ENCODE measurements at regions not wholly inside any gene's neighbourhood (a gene's known extent, or its start where the extent isn't known, plus 50 kb on each side); places are given as distances from the start of the nearest gene placed in this dataset.
A peak's percentile ranks its signal among the peaks of the same experiment; 100 is the strongest.

DNA sequence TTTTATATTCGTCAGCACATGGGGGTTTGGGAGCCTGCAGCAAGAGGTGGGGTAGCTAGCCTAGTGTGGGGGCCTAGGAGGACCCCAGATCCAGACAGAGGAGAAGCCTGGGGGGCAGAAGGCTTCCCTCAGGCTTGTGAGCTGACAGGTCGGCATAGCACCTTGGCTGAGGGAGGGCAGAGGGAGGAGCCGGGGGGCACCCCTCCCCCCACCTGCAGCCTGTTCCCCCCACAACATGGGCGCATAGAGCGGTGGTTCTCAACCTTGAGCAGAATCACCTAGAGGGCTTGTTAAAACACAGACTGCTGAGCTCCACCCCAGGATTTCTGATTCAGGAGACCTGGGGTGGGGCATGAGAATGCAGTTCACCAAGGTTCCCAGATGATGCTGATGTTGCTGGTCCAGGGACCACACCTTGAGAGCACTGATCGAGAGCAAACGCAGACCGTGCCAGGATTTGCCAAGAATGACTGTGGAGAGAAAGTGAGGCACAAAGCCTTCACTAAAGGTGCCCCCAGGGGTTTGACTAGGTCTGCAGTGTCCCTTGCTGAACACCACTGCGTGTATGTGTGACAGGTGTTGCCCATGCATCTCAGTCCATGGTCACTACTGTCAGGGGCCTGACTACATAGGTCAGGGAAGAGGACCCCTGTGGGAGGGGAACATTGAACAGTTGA, 163.3 kb downstream of the MACROH2A1 start:
- DNase-seq (no peak), ATAC-seq (ENCODE audit: low read depth in 2 of 2) (no peak)
- Mint-ChIP-seq H3K27me3 (peaks cover 0 to 6% (median 0%) of the 10 kb centered on the region in 3 donors), H3K27ac (no peak overlapping the region), H3K36me3 (no peaks in the 10 kb centered on the region), H3K9me3 (no peaks in the 10 kb centered on the region), H3K4me3 (no peak overlapping the region), H3K4me1 (no peaks in the 10 kb centered on the region)

DNA sequence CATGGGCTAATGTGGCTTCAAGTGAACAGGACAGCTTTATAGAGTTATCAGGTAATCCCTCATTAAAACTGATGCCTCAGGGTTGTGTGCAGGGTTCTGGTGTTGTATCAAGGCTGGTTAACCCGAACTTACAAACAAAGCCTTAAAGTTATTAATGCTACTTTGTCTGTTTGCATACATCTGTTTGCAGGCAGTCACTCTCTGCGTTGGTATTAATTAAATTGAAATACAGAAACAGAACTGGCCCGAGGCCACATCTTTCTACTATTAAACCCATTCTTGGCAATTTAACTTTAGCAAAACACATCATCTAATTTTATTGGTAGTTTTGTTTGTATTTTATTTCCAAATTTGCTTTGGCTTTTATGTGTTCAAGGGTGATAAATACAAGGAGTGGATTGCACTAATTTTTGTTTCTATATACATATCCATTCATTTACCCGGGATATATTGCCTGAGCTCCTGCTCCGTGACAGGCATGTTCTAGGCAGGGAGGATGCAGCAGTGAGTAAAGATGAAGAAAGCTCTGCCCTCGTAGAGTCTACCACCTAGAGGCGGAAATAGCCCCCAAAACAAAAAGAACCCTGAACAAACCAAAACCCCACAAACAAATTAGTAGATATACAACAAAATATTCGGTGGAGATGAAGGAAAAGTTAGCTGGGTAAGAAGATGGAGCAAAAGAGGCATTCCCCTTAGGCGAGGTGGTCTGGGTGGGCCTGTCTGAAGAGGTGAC, 164.2 kb downstream of the MACROH2A1 start:
- Mint-ChIP-seq H3K4me1 (no peaks in the 10 kb centered on the region), H3K4me3 (no peak overlapping the region), H3K27ac (no peak overlapping the region), H3K36me3 (no peaks in the 10 kb centered on the region), H3K9me3 (no peaks in the 10 kb centered on the region), H3K27me3 (peaks cover 0 to 6% (median 0%) of the 10 kb centered on the region in 3 donors)
- ATAC-seq (ENCODE audit: low read depth in 2 of 2) (no peak), DNase-seq (no peak)

DNA sequence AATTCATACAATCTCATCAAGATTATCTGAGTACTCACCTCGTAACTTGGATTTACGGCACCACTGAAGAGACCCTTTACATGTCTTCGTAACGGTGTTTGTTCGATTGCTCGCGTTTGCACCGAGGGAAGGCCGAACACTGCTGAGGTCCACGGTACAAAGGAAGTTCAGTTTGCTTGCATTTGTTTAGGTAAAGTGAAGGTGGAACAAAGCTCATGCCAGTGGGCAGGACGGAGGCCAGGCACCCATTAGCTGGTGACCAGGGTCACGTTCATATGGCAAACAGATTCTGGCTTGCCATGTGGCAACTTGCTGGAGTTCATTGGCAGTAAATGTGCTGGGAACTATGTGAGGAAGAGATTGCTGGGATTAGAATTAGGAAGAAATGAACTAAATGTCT, 164.8 kb downstream of the MACROH2A1 start:
- peak overlapping the region in 1 of 6 donors; percentile 82 for H3K27ac Mint-ChIP-seq
- H3K4me3 Mint-ChIP-seq: no peak overlapping the region
- H3K4me1 Mint-ChIP-seq: no peaks in the 10 kb centered on the region
- H3K36me3 Mint-ChIP-seq: no peaks in the 10 kb centered on the region
- peaks cover 0 to 6% (median 0%) of the 10 kb centered on the region in 3 donors for H3K27me3 Mint-ChIP-seq
- no peak for DNase-seq
- no peaks in the 10 kb centered on the region for H3K9me3 Mint-ChIP-seq
- ATAC-seq (ENCODE audit: low read depth in 2 of 2): no peak

DNA sequence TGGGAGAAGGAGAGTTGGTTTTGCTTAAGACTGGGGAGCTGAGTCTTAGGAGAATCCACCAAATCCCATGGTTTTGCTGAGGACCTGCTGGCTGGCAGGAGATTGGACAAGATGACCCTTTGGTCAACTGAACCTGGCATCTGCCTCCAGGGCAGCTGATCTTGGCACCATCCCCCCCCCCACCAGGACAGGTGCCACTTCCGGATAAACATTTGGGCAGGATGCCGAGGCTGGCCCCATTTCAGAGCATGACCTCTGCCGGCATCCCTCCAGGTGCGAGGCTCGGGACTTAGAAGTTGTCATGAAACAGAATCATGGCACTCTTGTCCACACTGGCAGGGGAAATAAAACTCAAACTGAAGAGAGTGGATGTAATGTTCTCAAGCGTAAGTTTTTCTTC, 165.6 kb downstream of the MACROH2A1 start:
- Mint-ChIP-seq H3K27ac (no peak overlapping the region), H3K36me3 (no peaks in the 10 kb centered on the region), H3K9me3 (peaks cover 0 to 2% (median 0%) of the 10 kb centered on the region in 7 donors), H3K4me1 (no peaks in the 10 kb centered on the region), H3K27me3 (peaks cover 0 to 6% (median 0%) of the 10 kb centered on the region in 3 donors), H3K4me3 (no peak overlapping the region)
- no peak for ATAC-seq (ENCODE audit: low read depth in 2 of 2)
- no peak for DNase-seq

DNA sequence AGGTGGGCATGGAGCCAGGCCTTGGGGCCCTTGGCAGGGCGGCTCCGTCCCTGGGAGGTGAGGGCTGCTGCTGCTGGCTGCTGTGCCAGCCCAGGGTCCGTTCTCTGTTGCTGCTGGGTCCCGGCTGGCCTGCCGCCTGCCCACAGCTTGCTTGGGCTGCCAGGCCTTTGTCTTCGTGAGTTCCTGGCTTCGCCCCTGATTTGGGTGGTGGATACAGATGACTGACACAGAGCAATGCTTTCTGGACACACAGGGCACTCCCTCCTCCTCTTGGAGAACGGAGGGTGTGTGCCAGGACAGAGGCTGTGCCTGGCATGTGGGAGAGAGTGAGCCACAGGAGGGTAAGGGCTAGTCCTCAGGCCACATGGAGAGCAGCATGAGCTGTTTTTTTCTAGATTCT, 166.1 kb downstream of the MACROH2A1 start:
- no peaks in the 10 kb centered on the region for H3K4me1 Mint-ChIP-seq
- no peak overlapping the region for H3K4me3 Mint-ChIP-seq
- H3K27ac Mint-ChIP-seq: no peak overlapping the region
- DNase-seq (no peak), ATAC-seq (ENCODE audit: low read depth in 2 of 2) (no peak)
- peaks cover 0 to 6% (median 0%) of the 10 kb centered on the region in 3 donors for H3K27me3 Mint-ChIP-seq
- peaks cover 0 to 2% (median 0%) of the 10 kb centered on the region in 7 donors for H3K9me3 Mint-ChIP-seq
- no peaks in the 10 kb centered on the region for H3K36me3 Mint-ChIP-seq

DNA sequence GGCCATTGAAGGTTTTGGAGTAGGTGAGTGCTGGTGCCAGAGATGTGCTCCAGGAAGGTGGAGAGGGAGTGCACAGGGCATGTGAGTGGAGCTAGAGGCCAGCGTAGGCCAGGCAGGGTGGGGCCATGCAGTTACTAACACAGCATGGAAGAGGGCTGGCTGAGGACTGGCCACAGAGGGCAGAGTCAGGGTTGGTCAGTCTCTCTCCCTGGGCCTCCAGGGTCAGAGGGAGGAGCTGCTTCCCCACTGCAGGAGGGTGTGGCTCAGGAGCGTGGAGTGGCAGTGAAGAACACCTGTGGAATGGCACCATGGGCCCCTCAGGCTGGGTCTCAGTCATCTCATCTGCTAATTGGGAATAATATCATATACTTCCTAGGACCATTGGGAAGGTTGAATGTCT, 167.7 kb downstream of the MACROH2A1 start:
- Mint-ChIP-seq H3K27me3 (peaks cover 0 to 7% (median 6%) of the 10 kb centered on the region in 3 donors), H3K36me3 (no peaks in the 10 kb centered on the region), H3K4me3 (no peak overlapping the region), H3K9me3 (peaks cover 0 to 2% (median 0%) of the 10 kb centered on the region in 7 donors), H3K4me1 (no peaks in the 10 kb centered on the region), H3K27ac (no peak overlapping the region)
- ATAC-seq (ENCODE audit: low read depth in 2 of 2) (no peak), DNase-seq (no peak)

DNA sequence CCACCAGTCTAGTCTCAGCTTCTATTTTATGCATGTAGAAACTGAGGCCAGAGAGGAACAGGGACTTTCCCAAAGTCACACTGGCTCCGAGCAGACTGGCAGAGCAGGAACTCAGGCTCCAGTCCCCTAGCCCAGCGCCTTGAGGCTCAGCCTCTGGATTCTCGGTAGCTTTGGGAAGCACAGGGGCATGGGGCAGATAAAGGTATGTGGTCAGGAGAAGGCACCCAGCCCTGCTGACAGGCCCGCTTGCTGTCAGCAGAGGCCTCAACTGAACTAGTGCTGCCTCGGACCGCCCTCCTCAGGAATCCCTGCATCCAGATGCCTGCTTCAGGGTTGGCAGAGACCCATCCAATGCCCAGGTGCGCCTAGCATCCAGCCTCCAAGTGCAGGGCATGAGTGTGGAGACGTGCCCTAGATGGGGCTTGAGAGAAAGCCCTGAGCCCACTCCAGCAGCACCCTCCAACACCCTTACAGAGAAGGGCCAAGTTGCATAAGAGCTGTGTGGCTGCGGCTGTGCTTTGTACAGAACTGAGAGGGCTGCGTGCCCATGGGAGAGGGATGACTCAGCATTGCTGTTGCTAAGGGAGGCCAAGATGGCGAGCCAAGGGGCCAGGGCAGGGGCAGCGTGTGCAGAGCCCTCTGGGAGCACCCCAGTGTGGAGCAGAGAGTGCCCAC, 168.6 kb downstream of the MACROH2A1 start:
- ATAC-seq (ENCODE audit: low read depth in 2 of 2) (no peak), DNase-seq (no peak)
- Mint-ChIP-seq H3K4me1 (no peaks in the 10 kb centered on the region), H3K27me3 (peaks cover 4 to 10% (median 6%) of the 10 kb centered on the region in 3 donors), H3K27ac (no peak overlapping the region), H3K4me3 (no peak overlapping the region), H3K9me3 (peaks cover 0 to 2% (median 0%) of the 10 kb centered on the region in 7 donors), H3K36me3 (no peaks in the 10 kb centered on the region)

DNA sequence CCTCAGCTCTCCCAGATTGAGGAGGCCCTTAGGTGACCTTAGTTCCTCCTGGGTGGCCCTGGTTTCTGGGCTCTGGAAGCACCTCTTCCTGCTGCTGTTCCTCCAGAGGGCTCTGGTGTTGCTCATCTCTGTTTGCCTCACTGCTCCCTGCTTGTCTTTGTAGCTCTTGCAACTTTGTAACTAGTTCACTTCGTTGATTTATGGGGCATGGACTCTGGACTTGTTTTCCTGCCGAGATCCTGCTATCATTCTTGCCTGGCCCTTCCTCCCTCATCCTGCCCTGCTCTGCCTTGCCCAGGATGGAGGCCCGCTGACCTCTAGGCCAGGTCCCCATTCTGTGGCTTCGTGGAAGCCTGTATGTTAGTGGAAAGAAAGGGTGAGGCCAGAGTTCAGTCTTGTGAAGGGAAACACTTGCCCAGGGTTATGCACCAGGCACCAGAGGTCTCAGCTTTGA, 169.3 kb downstream of the MACROH2A1 start:
- no peak overlapping the region for H3K4me3 Mint-ChIP-seq
- no peak for ATAC-seq (ENCODE audit: low read depth in 2 of 2)
- peaks cover 0 to 2% (median 0%) of the 10 kb centered on the region in 7 donors for H3K9me3 Mint-ChIP-seq
- no peak overlapping the region for H3K27ac Mint-ChIP-seq
- H3K27me3 Mint-ChIP-seq: peaks cover 6 to 10% (median 8%) of the 10 kb centered on the region in 3 donors
- DNase-seq: no peak
- no peaks in the 10 kb centered on the region for H3K4me1 Mint-ChIP-seq
- no peaks in the 10 kb centered on the region for H3K36me3 Mint-ChIP-seq

DNA sequence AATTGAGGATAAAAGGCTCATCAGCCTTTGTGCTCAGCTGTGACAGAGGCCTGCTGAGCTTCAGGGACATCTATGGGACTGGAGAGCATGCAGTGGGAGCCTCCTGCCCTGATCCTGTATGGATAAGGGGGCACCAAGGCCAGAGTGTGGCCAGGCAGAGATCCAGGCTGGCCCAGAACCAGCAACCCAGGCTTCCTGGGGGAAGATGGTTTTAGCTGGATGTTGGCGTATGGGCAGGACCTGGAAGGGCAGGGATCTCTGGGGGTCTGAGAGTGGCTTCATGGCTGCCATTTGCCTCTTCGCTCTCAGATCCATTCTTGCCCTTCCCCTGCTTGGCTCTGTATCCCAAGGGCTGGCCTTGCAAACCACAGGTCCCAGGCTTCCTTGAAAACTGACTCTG, 169.9 kb downstream of the MACROH2A1 start:
- ATAC-seq (ENCODE audit: low read depth in 2 of 2): no peak
- Mint-ChIP-seq H3K27me3 (peaks cover 10 to 12% (median 10%) of the 10 kb centered on the region in 3 donors), H3K36me3 (no peaks in the 10 kb centered on the region), H3K4me3 (no peak overlapping the region), H3K4me1 (peaks cover 0 to 3% (median 0%) of the 10 kb centered on the region in 3 donors), H3K27ac (no peak overlapping the region), H3K9me3 (peaks cover 0 to 2% (median 0%) of the 10 kb centered on the region in 7 donors)
- no peak for DNase-seq

DNA sequence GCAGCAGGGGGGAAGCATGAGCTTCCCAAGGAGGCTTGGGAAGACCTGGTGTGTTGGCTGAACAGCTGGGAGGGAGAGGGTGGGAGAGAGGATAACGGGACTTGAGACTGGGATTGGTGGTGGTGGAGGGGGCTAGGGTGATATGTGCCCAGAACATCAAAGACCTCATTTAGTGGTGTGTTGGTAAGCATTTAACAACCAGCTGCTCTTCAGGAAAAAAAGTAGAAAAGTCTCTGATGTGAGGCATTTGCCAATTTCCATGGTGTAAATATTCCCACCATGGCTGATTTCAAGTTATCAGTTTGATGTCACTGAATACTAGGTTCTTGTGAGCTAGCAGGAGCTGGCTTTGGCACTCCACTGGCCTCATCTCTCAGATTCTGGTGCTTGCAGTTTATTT, 170.8 kb downstream of the MACROH2A1 start:
- ATAC-seq (ENCODE audit: low read depth in 2 of 2): no peak
- H3K27ac Mint-ChIP-seq: peak overlapping the region in 1 of 6 donors; percentile 34
- H3K9me3 Mint-ChIP-seq: peaks cover 0 to 3% (median 0%) of the 10 kb centered on the region in 7 donors
- H3K27me3 Mint-ChIP-seq: peaks cover 10 to 21% (median 13%) of the 10 kb centered on the region in 3 donors
- peaks cover 0 to 4% (median 0%) of the 10 kb centered on the region in 3 donors for H3K4me1 Mint-ChIP-seq
- no peak overlapping the region for H3K4me3 Mint-ChIP-seq
- no peak for DNase-seq
- no peaks in the 10 kb centered on the region for H3K36me3 Mint-ChIP-seq

DNA sequence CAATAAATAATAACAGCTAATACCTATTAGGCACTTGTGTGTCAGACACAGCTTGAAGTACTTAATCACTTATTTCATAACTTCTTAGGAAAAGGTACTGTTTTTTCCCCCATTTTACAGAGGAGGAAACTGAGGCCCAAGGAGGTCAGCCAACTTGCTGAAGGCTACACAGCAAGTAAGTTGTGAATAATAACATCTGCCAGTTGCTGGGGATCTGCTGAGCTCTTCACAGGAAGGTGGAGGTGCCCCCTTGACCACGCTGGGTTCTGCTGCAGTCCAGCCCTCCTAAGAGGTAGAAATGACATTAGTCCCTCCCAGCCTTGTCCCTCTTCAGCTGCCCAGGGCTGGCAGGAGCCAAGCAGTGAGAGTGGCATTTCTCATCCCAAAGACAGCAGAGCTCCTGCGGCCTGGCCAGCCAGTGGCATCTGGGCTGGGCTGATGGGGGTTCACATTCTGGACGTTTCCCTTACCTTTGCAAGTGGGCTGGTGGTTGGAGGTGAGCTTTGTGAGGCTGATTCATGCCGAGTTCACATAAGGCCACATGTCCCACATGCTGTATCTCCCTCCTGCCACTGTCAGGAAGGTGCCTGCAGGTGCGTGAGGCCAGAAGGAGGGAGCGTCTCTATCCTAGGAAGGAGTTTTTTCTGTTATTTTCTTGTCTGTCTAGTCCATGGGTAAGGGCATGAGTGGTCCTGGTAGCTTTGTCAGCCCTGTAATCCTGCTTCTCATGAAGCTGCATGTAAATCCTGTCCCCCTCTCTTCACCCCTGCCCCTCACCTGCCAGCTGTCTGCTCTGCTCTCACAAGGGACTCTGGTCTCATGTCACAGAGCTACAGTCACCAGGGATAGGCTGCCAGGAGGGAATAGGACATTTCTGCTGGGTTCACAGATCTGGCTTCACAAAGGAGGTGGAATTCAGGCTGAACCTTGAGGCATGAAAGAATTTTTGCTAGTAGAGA, 171.7 kb downstream of the MACROH2A1 start:
- H3K4me1 Mint-ChIP-seq: peaks cover 0 to 4% (median 0%) of the 10 kb centered on the region in 3 donors
- no peaks in the 10 kb centered on the region for H3K36me3 Mint-ChIP-seq
- H3K27me3 Mint-ChIP-seq: peaks cover 10 to 22% (median 13%) of the 10 kb centered on the region in 3 donors
- H3K9me3 Mint-ChIP-seq: peaks cover 0 to 3% (median 0%) of the 10 kb centered on the region in 7 donors
- DNase-seq (no peak), ATAC-seq (ENCODE audit: low read depth in 2 of 2) (no peak)
- H3K27ac Mint-ChIP-seq: no peak overlapping the region
- no peak overlapping the region for H3K4me3 Mint-ChIP-seq

DNA sequence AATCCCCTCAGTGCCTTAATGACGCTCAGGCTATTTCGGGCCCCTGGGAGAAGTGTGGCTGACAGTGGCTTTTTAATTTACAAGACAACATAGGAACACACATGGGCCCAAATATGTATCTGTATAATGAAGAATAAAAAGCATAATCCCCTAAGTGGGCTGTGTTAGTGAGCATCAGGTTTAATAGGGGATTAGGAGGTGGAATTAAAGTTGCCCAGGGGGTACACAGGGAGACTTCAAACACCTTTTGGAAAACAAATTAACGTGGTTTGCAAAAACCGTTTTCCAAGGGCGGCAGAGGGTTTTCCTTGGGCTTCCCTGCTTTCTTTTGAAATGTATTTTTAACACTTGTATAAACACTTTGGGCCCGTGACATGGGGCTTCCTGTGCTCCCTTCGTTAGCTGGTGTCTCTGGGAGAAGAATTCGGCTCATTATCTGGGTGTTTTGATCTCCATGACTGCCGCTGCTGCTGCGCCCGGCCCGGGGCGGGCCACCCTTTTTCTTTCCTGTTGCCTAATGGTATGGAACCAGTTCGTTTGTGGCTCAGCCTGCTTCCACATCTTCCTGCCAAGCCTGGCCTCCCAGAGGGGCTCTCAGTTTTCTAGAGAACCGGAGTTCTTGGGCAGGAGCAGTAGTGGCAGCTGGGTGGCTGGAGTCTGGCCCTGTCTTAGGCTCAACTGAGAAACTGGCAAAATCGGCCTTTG, 173.0 kb downstream of the MACROH2A1 start:
- peaks cover 10 to 18% (median 13%) of the 10 kb centered on the region in 3 donors for H3K27me3 Mint-ChIP-seq
- H3K27ac Mint-ChIP-seq: peak overlapping the region in 1 of 6 donors; percentile 54
- H3K9me3 Mint-ChIP-seq: peaks cover 0 to 3% (median 0%) of the 10 kb centered on the region in 7 donors
- H3K4me1 Mint-ChIP-seq: peaks cover 0 to 4% (median 0%) of the 10 kb centered on the region in 3 donors
- no peak overlapping the region for H3K4me3 Mint-ChIP-seq
- no peak for DNase-seq
- no peak for ATAC-seq (ENCODE audit: low read depth in 2 of 2)
- H3K36me3 Mint-ChIP-seq: no peaks in the 10 kb centered on the region

All from naive B cell (primary cell).